GM21526 (cell line): ENCODE measurements at regions not wholly inside any gene's neighbourhood (a gene's known extent, or its start where the extent isn't known, plus 50 kb on each side); places are given as distances from the start of the nearest gene placed in this dataset.

Source experiments
- ATAC-seq: cut with Tn5 transposase; IDR thresholded peaks from one replicate; pipeline ENCODE4 v1.9.1; 2021; ENCODE audit warnings: moderate library complexity; ENCODE audit not compliant: unreplicated experiment, low FRiP score

- no peak for ATAC-seq
Measured at GRCh38 chr13:109454167-109454917, 332.0 kb downstream of the IRS2 start.

- ATAC-seq, result no peak
Measured at GRCh38 chr13:109451726-109452125, 334.7 kb downstream of the IRS2 start.

GRCh38 chr13:109448629-109449028 is 337.8 kb downstream of the IRS2 start:
- no peak for ATAC-seq

DNA sequence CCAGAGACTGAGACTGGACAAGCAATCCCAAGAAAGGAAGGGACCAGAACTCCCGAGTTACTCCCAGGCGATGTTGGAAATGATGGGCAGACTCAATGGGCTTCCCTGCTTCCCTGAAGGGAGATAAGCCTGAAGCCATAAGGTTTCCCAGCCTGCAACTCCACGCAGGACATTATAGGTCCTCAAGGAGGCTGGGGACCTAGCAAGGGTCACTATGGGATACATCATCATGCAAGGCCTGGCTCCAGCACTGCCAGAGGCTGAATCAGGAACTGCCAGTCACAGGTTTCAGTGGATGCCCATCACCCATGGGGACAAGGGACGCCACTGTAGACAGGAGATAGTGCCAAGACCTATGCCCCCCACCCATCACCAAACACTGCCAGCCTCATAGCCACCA is 338.7 kb downstream of the IRS2 start:
- no peak for ATAC-seq

- no peak for ATAC-seq
Measured at GRCh38 chr13:109440320-109440719, 346.1 kb downstream of the IRS2 start.

DNA sequence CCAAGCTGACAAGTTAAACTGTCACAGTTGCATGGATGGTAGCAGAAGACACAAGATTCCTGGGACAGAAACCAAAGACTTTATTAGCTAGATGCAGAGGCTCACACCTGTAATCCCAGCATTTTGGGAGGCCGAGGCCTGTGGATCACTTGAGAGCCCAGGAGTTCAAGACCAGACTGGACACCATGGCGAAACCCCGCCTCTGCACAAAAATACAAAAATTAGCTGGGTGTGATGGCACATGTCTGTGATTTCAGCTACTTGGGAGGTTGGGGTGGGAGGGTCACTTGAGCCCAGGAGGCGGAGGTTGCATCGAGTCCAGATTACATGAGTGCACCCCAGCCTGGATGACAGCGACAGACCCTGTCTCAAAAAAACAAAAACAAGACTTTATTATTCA is 346.6 kb downstream of the IRS2 start:
- no peak for ATAC-seq

GRCh38 chr13:109436841-109437240 is 349.5 kb downstream of the IRS2 start:
- no peak for ATAC-seq

DNA sequence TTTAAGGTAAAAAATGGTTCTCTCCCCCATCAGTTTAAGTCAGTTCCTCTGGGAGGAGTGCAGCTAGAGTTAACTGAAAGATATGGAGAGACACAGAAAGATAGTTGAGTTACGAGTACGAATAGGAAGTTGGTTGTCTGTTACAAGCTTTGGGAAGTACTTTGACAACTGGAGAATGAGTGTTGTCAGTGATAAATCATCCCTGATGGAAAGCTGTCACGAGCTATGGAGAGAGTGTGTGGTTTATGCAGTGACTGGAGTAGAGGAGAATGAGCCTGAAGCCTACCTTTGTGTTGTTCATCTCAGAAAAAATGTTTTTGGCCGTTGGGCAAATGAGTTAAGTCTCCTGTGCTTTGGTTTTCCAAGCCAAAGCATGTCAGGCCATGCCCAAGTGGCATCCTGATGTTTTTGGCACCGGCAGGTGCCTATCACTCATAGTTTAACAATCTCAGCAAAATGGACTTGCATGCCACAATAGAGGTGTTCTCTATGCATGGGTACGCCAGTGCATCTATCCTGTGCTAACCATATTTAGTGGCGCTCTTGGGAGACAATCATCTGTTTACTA is 350.2 kb downstream of the IRS2 start:
- ATAC-seq, result no peak

GRCh38 chr13:109431217-109431616 is 355.2 kb downstream of the IRS2 start:
- ATAC-seq, result no peak

- no peak for ATAC-seq
Measured at GRCh38 chr13:109428146-109428545, 358.2 kb downstream of the IRS2 start.

DNA sequence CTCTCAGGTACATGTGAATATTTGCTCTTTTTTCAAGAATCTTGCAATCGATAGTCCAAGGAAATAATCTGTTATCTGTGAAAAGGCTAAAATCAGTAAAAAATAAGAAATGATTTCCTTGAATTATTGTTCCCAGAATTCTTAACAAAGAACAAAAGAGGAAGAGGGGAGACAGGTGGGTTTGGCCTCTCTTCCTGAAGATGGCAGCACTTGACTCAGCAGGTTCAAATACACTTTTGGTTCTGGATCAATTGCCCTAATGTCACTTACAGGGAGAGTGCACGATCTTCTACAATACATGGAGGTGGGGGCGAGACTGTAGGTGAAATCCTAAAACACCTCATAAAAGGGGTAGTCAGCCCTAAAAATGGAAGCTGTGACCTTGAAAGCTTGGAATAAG is 358.7 kb downstream of the IRS2 start:
- no peak for ATAC-seq

GRCh38 chr13:109427148-109427547 is 359.2 kb downstream of the IRS2 start:
- no peak for ATAC-seq

DNA sequence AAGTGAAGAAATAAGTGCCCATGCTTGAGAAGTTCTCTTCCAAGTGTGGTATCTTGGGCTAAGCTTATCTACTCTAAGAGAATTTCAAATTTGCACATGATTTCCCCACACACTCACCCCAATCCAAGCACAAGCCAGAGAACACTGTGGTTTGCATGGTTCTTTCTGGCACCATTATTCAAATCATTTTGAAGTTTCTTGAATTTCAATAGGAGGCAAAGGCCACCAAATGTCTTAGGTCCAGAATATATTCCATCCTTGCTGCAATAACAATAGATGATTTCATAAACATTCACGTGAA is 359.7 kb downstream of the IRS2 start:
- no peak for ATAC-seq

DNA sequence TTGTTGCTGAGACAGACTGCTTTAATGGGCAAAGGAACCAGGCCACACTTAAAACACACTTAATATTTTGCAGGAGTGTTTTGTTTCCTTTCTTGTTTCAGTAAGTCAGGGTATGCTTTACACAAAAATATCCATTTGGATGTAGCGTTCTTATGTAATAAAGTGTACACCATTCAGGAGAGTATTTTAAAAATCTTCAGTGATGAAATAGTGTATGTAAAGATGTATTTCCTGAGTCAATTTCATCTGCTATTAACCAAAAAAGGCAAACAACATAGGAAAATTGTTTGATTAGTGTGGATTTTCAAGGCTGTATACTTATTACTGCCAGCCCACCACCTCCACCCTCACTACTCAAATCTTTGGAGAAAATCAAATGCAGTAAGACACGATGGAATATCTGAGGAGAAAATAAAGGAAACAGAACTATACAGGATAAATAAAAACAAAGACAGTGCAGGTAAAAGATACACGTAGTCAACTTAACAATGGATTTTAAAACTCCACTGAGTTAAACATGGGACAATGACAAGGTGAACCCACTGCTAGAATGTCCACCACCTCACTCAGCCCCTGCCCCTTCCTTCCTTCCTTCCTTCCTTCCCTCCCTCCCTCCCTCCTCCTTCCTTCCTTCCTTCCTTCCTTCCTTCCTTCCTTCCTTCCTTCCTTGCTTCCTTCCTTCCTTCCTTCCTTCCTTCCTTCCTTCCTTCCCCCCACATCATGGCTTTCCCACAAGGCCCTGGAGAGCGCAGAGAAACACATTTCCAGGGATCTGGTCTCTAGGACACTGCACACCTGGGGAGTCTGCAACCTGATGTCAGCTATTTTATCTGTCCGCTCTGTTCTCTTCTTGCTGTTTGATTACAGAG is 360.3 kb downstream of the IRS2 start:
- ATAC-seq, result no peak

- ATAC-seq, result no peak
Measured at GRCh38 chr13:109422161-109422560, 364.2 kb downstream of the IRS2 start.

GRCh38 chr13:109419896-109420295 is 366.5 kb downstream of the IRS2 start:
- no peak for ATAC-seq

DNA sequence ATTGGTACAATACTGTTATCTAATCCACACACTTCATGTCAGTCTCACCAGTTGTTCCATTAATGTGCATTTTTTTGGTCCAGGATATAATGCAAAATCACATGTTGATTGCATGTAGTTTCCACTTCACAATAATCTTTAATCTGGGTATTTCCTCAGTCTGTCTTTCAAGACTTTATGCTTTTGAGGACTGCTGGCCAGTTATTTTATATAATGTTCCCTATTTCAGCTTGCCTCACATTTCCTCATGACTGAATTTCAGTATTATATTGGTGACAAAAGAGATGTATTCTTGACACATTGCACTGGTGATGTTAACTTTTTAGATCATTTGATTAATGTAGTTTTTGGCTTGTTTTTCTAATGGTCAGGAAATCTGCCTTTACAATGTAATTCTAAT is 368.3 kb downstream of the IRS2 start:
- no peak for ATAC-seq

GRCh38 chr13:109416001-109416400 is 370.4 kb downstream of the IRS2 start:
- ATAC-seq, result no peak

DNA sequence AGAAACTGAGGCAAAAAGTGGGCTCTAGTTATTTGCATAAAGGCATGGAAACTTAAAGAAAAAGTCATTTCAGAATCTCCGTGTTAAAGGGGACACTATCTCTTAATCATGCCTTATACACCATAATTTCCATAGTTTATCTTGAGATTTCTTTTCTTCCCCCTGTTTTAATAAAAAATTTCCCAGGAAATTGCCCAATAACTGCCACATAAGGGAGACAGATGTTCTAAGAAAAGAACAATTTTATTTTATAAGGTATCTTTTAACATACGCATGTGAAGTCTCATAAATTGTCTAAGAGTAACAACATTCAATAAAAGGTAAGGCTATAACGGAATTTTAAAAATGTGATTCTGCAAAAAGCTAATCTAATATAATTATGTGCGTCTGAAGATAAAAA is 371.3 kb downstream of the IRS2 start:
- ATAC-seq, result no peak

GRCh38 chr13:109412283-109412901 is 374.0 kb downstream of the IRS2 start:
- no peak for ATAC-seq

GRCh38 chr13:109410868-109411267 is 375.5 kb downstream of the IRS2 start:
- no peak for ATAC-seq
